KMS-11 (cell line): ENCODE measurements at regions not wholly inside any gene's neighbourhood (a gene's known extent, or its start where the extent isn't known, plus 50 kb on each side); places are given as distances from the start of the nearest gene placed in this dataset.

Experiments
- H2AFZ ChIP-seq: fragments of 200-600 bp; sonication (generic); 2 replicates; pipeline ENCODE4 v1.6.1; 2016; ENCODE audit warnings: antibody characterized with exemption, mixed run types, low read depth
- H3K27ac ChIP-seq: fragments of 200-600 bp; sonication (generic); 2 replicates; pipeline ENCODE4 v1.6.1; 2016; ENCODE audit warnings: mild to moderate bottlenecking, mixed run types
- H3K27me3 ChIP-seq: fragments of 200-600 bp; sonication (generic); 2 replicates; pipeline ENCODE4 v1.6.1; 2017; ENCODE audit warnings: mild to moderate bottlenecking, low read depth, mixed run types, moderate library complexity; ENCODE audit not compliant: insufficient read depth
- H3K36me3 ChIP-seq: fragments of 200-600 bp; sonication (generic); 2 replicates; pipeline ENCODE4 v1.6.1; 2017; ENCODE audit warnings: mild to moderate bottlenecking, mixed run types; ENCODE audit not compliant: insufficient read depth
- H3K4me1 ChIP-seq: fragments of 200-600 bp; sonication (generic); 2 replicates; pipeline ENCODE4 v1.6.1; 2016; ENCODE audit warnings: mild to moderate bottlenecking, low read depth, mixed run types; ENCODE audit not compliant: poor library complexity, severe bottlenecking
- H3K4me2 ChIP-seq: fragments of 200-600 bp; sonication (generic); 2 replicates; pipeline ENCODE4 v1.7.0; 2016; ENCODE audit warnings: mild to moderate bottlenecking, mixed run types
- H3K4me3 ChIP-seq: fragments of 200-600 bp; sonication (generic); IDR thresholded peaks from 2 replicates; pipeline ENCODE4 v1.6.1; 2017; ENCODE audit warnings: low read depth, low read length, mixed read lengths; ENCODE audit not compliant: insufficient read depth
- H3K79me2 ChIP-seq: fragments of 200-600 bp; sonication (generic); 2 replicates; pipeline ENCODE4 v1.6.1; 2016; ENCODE audit warnings: low read depth, mixed run types; ENCODE audit not compliant: insufficient read depth
- H3K9ac ChIP-seq: fragments of 200-600 bp; sonication (generic); 2 replicates; pipeline ENCODE4 v1.6.1; 2016; ENCODE audit warnings: mild to moderate bottlenecking, mixed run types
- H4K20me1 ChIP-seq: fragments of 200-600 bp; sonication (generic); 2 replicates; pipeline ENCODE4 v1.6.1; 2016; ENCODE audit warnings: mild to moderate bottlenecking, mixed run types; ENCODE audit not compliant: insufficient read depth
- CTCF ChIP-seq: fragments of 200-600 bp; sonication (generic); conservative IDR thresholded peaks from 2 replicates; pipeline ENCODE4 v1.6.1; 2017; ENCODE audit warnings: low read depth, mild to moderate bottlenecking, antibody characterized with exemption, low read length, moderate library complexity, mixed read lengths

GRCh38 chr11:42311514-42311913 lies 852.1 kb upstream of the LRRC4C start:
- no peak overlapping the region for H2AFZ ChIP-seq
- H3K79me2 ChIP-seq, result no peaks in the 10 kb centered on the region
- H3K4me2 ChIP-seq, result no peak overlapping the region
- H3K27ac ChIP-seq, result no peak overlapping the region
- no peak overlapping the region for H3K9ac ChIP-seq
- no peaks in the 10 kb centered on the region for H3K36me3 ChIP-seq
- TF ChIP-seq CTCF, result no peak
- H3K4me3 ChIP-seq, result no peak overlapping the region
- H3K27me3 ChIP-seq, result no peaks in the 10 kb centered on the region
- H3K4me1 ChIP-seq, result no peaks in the 10 kb centered on the region
- no peaks in the 10 kb centered on the region for H4K20me1 ChIP-seq

- Histone ChIP-seq H3K4me3 (no peak overlapping the region), H3K4me2 (no peak overlapping the region), H4K20me1 (no peaks in the 10 kb centered on the region), H3K79me2 (no peaks in the 10 kb centered on the region), H2AFZ (no peak overlapping the region), H3K27ac (no peak overlapping the region), H3K36me3 (no peaks in the 10 kb centered on the region), H3K4me1 (no peaks in the 10 kb centered on the region), H3K27me3 (no peaks in the 10 kb centered on the region), H3K9ac (no peak overlapping the region)
- no peak for TF ChIP-seq CTCF
Observed at GRCh38 chr11:42311944-42312343, 852.5 kb upstream of the LRRC4C start.

- H2AFZ ChIP-seq, result no peak overlapping the region
- no peaks in the 10 kb centered on the region for H3K36me3 ChIP-seq
- no peak for TF ChIP-seq CTCF
- H3K4me3 ChIP-seq, result no peak overlapping the region
- no peak overlapping the region for H3K9ac ChIP-seq
- no peaks in the 10 kb centered on the region for H3K79me2 ChIP-seq
- no peaks in the 10 kb centered on the region for H4K20me1 ChIP-seq
- no peaks in the 10 kb centered on the region for H3K4me1 ChIP-seq
- H3K27ac ChIP-seq, result no peak overlapping the region
- H3K4me2 ChIP-seq, result no peak overlapping the region
- no peaks in the 10 kb centered on the region for H3K27me3 ChIP-seq
Observed at GRCh38 chr11:42315267-42315666, 855.8 kb upstream of the LRRC4C start.

GRCh38 chr11:42315846-42316245 lies 856.4 kb upstream of the LRRC4C start:
- no peaks in the 10 kb centered on the region for H3K36me3 ChIP-seq
- H2AFZ ChIP-seq, result no peak overlapping the region
- no peak for TF ChIP-seq CTCF
- H3K4me1 ChIP-seq, result no peaks in the 10 kb centered on the region
- H4K20me1 ChIP-seq, result no peaks in the 10 kb centered on the region
- no peaks in the 10 kb centered on the region for H3K79me2 ChIP-seq
- no peak overlapping the region for H3K4me2 ChIP-seq
- no peak overlapping the region for H3K4me3 ChIP-seq
- no peaks in the 10 kb centered on the region for H3K27me3 ChIP-seq
- no peak overlapping the region for H3K27ac ChIP-seq
- H3K9ac ChIP-seq, result no peak overlapping the region

GRCh38 chr11:42319921-42320320 lies 860.5 kb upstream of the LRRC4C start:
- Histone ChIP-seq H3K4me3 (no peak overlapping the region), H3K4me1 (no peaks in the 10 kb centered on the region), H3K27ac (no peak overlapping the region), H4K20me1 (no peaks in the 10 kb centered on the region), H3K36me3 (no peaks in the 10 kb centered on the region), H3K9ac (no peak overlapping the region), H3K4me2 (no peak overlapping the region), H2AFZ (no peak overlapping the region), H3K27me3 (no peaks in the 10 kb centered on the region), H3K79me2 (no peaks in the 10 kb centered on the region)
- no peak for TF ChIP-seq CTCF
